ENCODE measurements at regions not wholly inside any gene's neighbourhood (a gene's known extent, or its start where the extent isn't known, plus 50 kb on each side); places are given as distances from the start of the nearest gene placed in this dataset.

DNA sequence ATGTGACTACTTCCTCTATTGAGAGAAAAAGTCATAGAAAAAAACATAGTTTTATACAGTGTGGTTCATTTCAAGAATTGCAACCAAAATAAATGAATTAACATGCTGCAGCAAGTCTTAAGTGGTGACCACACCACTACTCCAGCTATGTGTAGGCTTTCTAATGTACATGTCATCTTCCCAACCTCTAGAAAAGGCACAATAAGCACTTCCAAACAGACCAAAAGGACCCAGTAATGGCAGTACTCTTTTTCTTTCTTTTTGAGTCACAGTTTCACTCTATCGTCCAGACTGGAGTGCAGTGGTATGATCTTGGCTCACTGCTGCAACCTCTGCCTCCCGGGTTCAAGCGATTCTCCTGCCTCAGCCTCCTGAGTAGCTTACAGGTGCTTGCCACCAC lies 219.3 kb upstream of the KBTBD8 start:
- H3K9me1 ChIP-seq (replicated peaks; ENCODE audit: control insufficient read depth, extremely low read depth, insufficient read depth, low read length), result no peaks in the 10 kb centered on the region
- intact Hi-C loops (cut with micrococcal nuclease), result no loop called here
- no peak overlapping the region for H3K4me2 ChIP-seq (ENCODE audit: insufficient read depth, low read length)
- FAIRE-seq (no peak), DNase-seq (ENCODE audit: low read depth, low spot score) (no peak)
- no peak overlapping the region for H2AFZ ChIP-seq (ENCODE audit: low read depth, low read length)
- no peak overlapping the region for H3K9ac ChIP-seq (replicated peaks; ENCODE audit: extremely low read depth, insufficient read depth, low read length)
- TF ChIP-seq POLR2AphosphoS5 (IDR thresholded peaks at IDR 0.05; ENCODE audit: insufficient read depth, low read depth, low read length), result no peak
- TF ChIP-seq GATA2 (IDR thresholded peaks at IDR 0.05; ENCODE audit: insufficient read depth, insufficient read length, low read depth, low read length), result no peak
- TF ChIP-seq EZH2 (IDR thresholded peaks at IDR 0.05; ENCODE audit: borderline replicate concordance, low read depth, low read length, severe bottlenecking), result no peak
- no peak for TF ChIP-seq FOS (IDR thresholded peaks at IDR 0.05; ENCODE audit: borderline replicate concordance, insufficient read depth, low read length)
- no peaks in the 10 kb centered on the region for H3K79me2 ChIP-seq (ENCODE audit: control insufficient read depth, insufficient read depth, low read length)
- no peaks in the 10 kb centered on the region for H3K9me3 ChIP-seq (replicated peaks; ENCODE audit: control insufficient read depth, insufficient read depth, low read length)
- dilution Hi-C loops (cut with MboI; ENCODE audit: extremely low pct_ligation_motif_present, low sequenced_read_pairs), result no loop called here
- H4K20me1 ChIP-seq (replicated peaks; ENCODE audit: control insufficient read depth, extremely low read depth, insufficient read depth, low read length), result no peaks in the 10 kb centered on the region
- ChIA-PET CTCF (no interaction called here), POLR2A (no interaction called here)
- no peaks in the 10 kb centered on the region for H3K36me3 ChIP-seq (ENCODE audit: control insufficient read depth in 2 of 2, extremely low read depth in 1 of 2, insufficient read depth in 2 of 2, low read length in 2 of 2)
- H3K4me3 ChIP-seq (replicated peaks in 1 of 3; ENCODE audit: insufficient read depth in 1 of 3, low read depth in 1 of 3, low read length in 3 of 3), result no peak overlapping the region
- no peak overlapping the region for H3K27ac ChIP-seq (ENCODE audit: insufficient read depth, low read depth, low read length)
- H3K4me1 ChIP-seq (ENCODE audit: control insufficient read depth, extremely low read depth, insufficient read depth, low read length), result no peaks in the 10 kb centered on the region
- BruUV-seq (replicated peaks), result no TSS peak
- H3K27me3 ChIP-seq (ENCODE audit: control insufficient read depth in 2 of 2, insufficient read depth in 2 of 2, low read length in 2 of 2), result peaks cover 0 to 2% of the 10 kb centered on the region in 2 experiments

DNA sequence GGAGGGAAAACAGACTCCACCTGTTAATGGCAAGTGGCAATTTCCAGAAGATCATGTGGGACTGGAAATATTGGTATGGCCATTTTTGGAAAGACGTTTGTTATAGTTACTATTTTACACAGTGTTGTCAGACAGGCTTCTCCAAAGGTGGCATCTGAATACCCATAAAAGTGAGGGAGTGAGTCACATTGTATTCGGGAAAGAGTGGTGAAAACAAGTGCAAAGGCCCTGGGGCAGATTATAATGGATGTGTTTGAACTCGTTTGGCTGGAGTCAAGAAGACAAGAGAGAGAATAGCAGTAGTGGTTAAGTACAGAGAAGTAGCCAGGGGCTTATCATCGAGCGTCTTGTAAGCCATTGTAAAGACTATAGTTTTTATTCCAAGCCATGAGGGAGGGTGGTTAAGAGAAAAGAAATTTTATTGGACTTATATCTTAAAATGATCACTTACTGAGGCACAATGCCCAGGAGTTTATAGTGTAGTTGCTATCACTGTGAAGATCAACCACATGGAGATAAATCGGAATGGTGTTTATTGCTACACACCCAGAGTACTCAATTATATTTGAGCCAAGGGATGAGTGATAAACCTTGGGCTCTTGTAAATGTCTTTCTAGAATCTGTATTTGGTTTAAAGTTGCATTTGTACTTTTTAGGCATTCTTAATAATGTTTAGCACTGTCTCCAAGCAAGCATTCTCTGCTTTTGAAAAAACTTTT lies 212.8 kb upstream of the KBTBD8 start:
- no peaks in the 10 kb centered on the region for H3K4me1 ChIP-seq (ENCODE audit: control insufficient read depth, extremely low read depth, insufficient read depth, low read length)
- intact Hi-C loops (cut with micrococcal nuclease), result no loop called here
- CTCF ChIA-PET, result no interaction called here
- H2AFZ ChIP-seq (ENCODE audit: low read depth, low read length), result no peak overlapping the region
- H3K27me3 ChIP-seq (ENCODE audit: control insufficient read depth in 2 of 2, insufficient read depth in 2 of 2, low read length in 2 of 2), result no peaks in the 10 kb centered on the region
- no peaks in the 10 kb centered on the region for H3K36me3 ChIP-seq (ENCODE audit: control insufficient read depth in 2 of 2, extremely low read depth in 1 of 2, insufficient read depth in 2 of 2, low read length in 2 of 2)
- H3K4me2 ChIP-seq (ENCODE audit: insufficient read depth, low read length), result no peak overlapping the region
- dilution Hi-C loops (cut with MboI; ENCODE audit: extremely low pct_ligation_motif_present, low sequenced_read_pairs), result no loop called here
- DNase-seq (ENCODE audit: low read depth, low spot score) (no peak), FAIRE-seq (no peak)
- no peaks in the 10 kb centered on the region for H4K20me1 ChIP-seq (replicated peaks; ENCODE audit: control insufficient read depth, extremely low read depth, insufficient read depth, low read length)
- no peaks in the 10 kb centered on the region for H3K9me1 ChIP-seq (replicated peaks; ENCODE audit: control insufficient read depth, extremely low read depth, insufficient read depth, low read length)
- BruUV-seq (replicated peaks), result no TSS peak
- H3K9ac ChIP-seq (replicated peaks; ENCODE audit: extremely low read depth, insufficient read depth, low read length), result no peak overlapping the region
- no peak for TF ChIP-seq MYC (IDR thresholded peaks at IDR 0.05; ENCODE audit: low read depth, low read length)
- no peak for TF ChIP-seq FOS (IDR thresholded peaks at IDR 0.05; ENCODE audit: borderline replicate concordance, insufficient read depth, low read length)
- TF ChIP-seq JUN (IDR thresholded peaks at IDR 0.05; ENCODE audit: borderline replicate concordance, insufficient read depth, insufficient read length, low read depth), result no peak
- TF ChIP-seq GATA2 (IDR thresholded peaks at IDR 0.05; ENCODE audit: insufficient read depth, insufficient read length, low read depth, low read length), result no peak
- TF ChIP-seq POLR2AphosphoS5 (IDR thresholded peaks at IDR 0.05; ENCODE audit: insufficient read depth, low read depth, low read length), result no peak
- TF ChIP-seq POLR2A (IDR thresholded peaks at IDR 0.05; ENCODE audit: low read depth, low read length), result no peak
- TF ChIP-seq EZH2 (IDR thresholded peaks at IDR 0.05; ENCODE audit: borderline replicate concordance, low read depth, low read length, severe bottlenecking), result no peak
- TF ChIP-seq, protein P1, sequence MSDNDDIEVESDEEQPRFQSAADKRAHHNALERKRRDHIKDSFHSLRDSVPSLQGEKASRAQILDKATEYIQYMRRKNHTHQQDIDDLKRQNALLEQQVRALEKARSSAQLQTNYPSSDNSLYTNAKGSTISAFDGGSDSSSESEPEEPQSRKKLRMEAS (IDR thresholded peaks at IDR 0.05; ENCODE audit: insufficient read depth, insufficient read length), result no peak
- no peak for TF ChIP-seq CTCF (IDR thresholded peaks at IDR 0.05; ENCODE audit: extremely low read depth in 1 of 2, insufficient read depth in 1 of 2, low read depth in 1 of 2, low read length in 2 of 2)
- H3K27ac ChIP-seq (ENCODE audit: insufficient read depth, low read depth, low read length), result no peak overlapping the region
- H3K4me3 ChIP-seq (replicated peaks in 1 of 3; ENCODE audit: insufficient read depth in 1 of 3, low read depth in 1 of 3, low read length in 3 of 3), result no peak overlapping the region
- POLR2A ChIA-PET, result no interaction called here
- H3K9me3 ChIP-seq (replicated peaks; ENCODE audit: control insufficient read depth, insufficient read depth, low read length), result no peaks in the 10 kb centered on the region
- no peaks in the 10 kb centered on the region for H3K79me2 ChIP-seq (ENCODE audit: control insufficient read depth, insufficient read depth, low read length)

All from endothelial cell of umbilical vein (primary cell).